Panc1 (cell line): ENCODE measurements at regions not wholly inside any gene's neighbourhood (a gene's known extent, or its start where the extent isn't known, plus 50 kb on each side); places are given as distances from the start of the nearest gene placed in this dataset.

Source experiments
- ATAC-seq: fragments of 200-7000 bp; cut with Tn5 transposase; 2 replicates; pipeline ENCODE4 v1.9.1; 2020; ENCODE audit warnings: mild to moderate bottlenecking, moderate library complexity
- BruUV-seq: library from RNA; stranded (reverse); fragments of 400-500 nt; replicated peaks from 2 replicates; lab custom pipeline; 2021; lab: Mats Ljungman, UMichigan
- CTCF ChIA-PET: fragments of 300-600 bp; sonication (Branson Sonifier 250); formaldehyde crosslinking; loops from one replicate; lab custom pipeline; 2022; ENCODE audit warnings: antibody characterized with exemption; lab: Charles Lee
- POLR2A ChIA-PET: fragments of 300-600 bp; sonication (Branson Sonifier 250); formaldehyde crosslinking; loops from one replicate; lab custom pipeline; 2022; ENCODE audit warnings: antibody characterized with exemption; lab: Charles Lee
- DNase-seq: peaks from one replicate; pipeline ENCODE4 v3.0.0-alpha.2; 2010; ENCODE audit warnings: low read depth, low spot score
- H3K27ac ChIP-seq: 2 replicates; pipeline ENCODE4 v1.5.1; 2011; ENCODE audit warnings: mild to moderate bottlenecking, low read length, inconsistent platforms
- H3K27me3 ChIP-seq: fragments of 200-500 bp; sonication (Bioruptor generic); 2 replicates; pipeline ENCODE4 v1.6.0; 2014; ENCODE audit warnings: low read length, inconsistent platforms; ENCODE audit not compliant: control insufficient read depth, insufficient read depth
- H3K36me3 ChIP-seq: fragments of 200-500 bp; sonication (Bioruptor generic); 2 replicates; pipeline ENCODE4 v1.5.1; 2014; ENCODE audit warnings: inconsistent platforms, mild to moderate bottlenecking, low read length, moderate library complexity; ENCODE audit not compliant: control insufficient read depth, insufficient read depth
- H3K4me1 ChIP-seq: 2 replicates; pipeline ENCODE4 v1.5.1; 2011; ENCODE audit warnings: inconsistent platforms, mild to moderate bottlenecking, low read length, moderate library complexity; ENCODE audit not compliant: control insufficient read depth, insufficient read depth
- H3K4me3 ChIP-seq, 2 experiments: 2 replicates each; pipeline ENCODE4 v1.5.1; 2011 to 2012; ENCODE audit warnings: low read depth in 2 of 2, low read length in 2 of 2, mild to moderate bottlenecking in 2 of 2, inconsistent platforms in 1 of 2, moderate library complexity in 1 of 2
- H3K9me3 ChIP-seq: fragments of 200-500 bp; sonication (Bioruptor generic); 2 replicates; pipeline ENCODE4 v1.5.1; 2014; ENCODE audit warnings: low read depth, mild to moderate bottlenecking, inconsistent platforms, low read length, moderate library complexity; ENCODE audit not compliant: control insufficient read depth, insufficient read depth
- CTCF ChIP-seq: fragments of 450-650 bp; IDR thresholded peaks from 2 replicates; pipeline ENCODE4 v1.5.1; 2017; ENCODE audit warnings: mild to moderate bottlenecking
- POLR2AphosphoS5 ChIP-seq: IDR thresholded peaks from 2 replicates; pipeline ENCODE4 v1.6.1; 2012; ENCODE audit warnings: mild to moderate bottlenecking, low read depth, low read length, moderate library complexity
- REST ChIP-seq, 2 experiments: IDR thresholded peaks; 2 replicates each; pipeline ENCODE4 v1.6.1; 2011 to 2012; ENCODE audit warnings: low read depth in 2 of 2, control low read depth in 1 of 2, low read length in 1 of 2, mild to moderate bottlenecking in 1 of 2, moderate library complexity in 1 of 2; ENCODE audit not compliant: insufficient read depth in 1 of 2
- SIN3A ChIP-seq: IDR thresholded peaks from 2 replicates; pipeline ENCODE4 v1.6.1; 2012; ENCODE audit warnings: low read depth, mild to moderate bottlenecking, low read length, moderate library complexity, borderline replicate concordance; ENCODE audit not compliant: insufficient read depth
- TCF7L2 ChIP-seq: IDR thresholded peaks from 2 replicates; pipeline ENCODE4 v1.6.1; 2011; ENCODE audit warnings: mild to moderate bottlenecking, low read depth, low read length, inconsistent platforms
- in situ Hi-C: cut with HindIII; loops from 2 replicates; pipeline ENCODE4 v1.10.0; 2016; ENCODE audit warnings: low sequenced_read_pairs, low pct_unique_long_range_greater_than_20kb
- intact Hi-C: fragments of 100-400 bp; cut with micrococcal nuclease; formaldehyde crosslinking; loops from one replicate; pipeline ENCODE4 v1.10.0; 2022; ENCODE audit not compliant: unreplicated experiment

GRCh38 chr11:69371731-69372588 lies 78.0 kb downstream of the MYEOV start:
- H3K4me3 ChIP-seq: no peak overlapping the region
- BruUV-seq: no TSS peak
- ATAC-seq (no peak), DNase-seq (no peak)
- ChIA-PET POLR2A (no interaction called here), CTCF (no interaction called here)
- no peak overlapping the region for H3K27ac ChIP-seq
- in situ Hi-C loops (no loop called here), intact Hi-C loops (loop anchor here (10.0 kb wide), 1 partner anchor 257 kb away; no protein-coding TSS in a partner anchor)
- H3K27me3 ChIP-seq: no peaks in the 10 kb centered on the region
- TF ChIP-seq POLR2AphosphoS5: no peak
- TF ChIP-seq REST (IDR thresholded peaks at IDR 0.05; ENCODE audit: insufficient read depth in 1 of 2, low read depth in 2 of 2, low read length in 1 of 2): no peak
- TF ChIP-seq TCF7L2: no peak
- TF ChIP-seq SIN3A: no peak
- TF ChIP-seq CTCF: no peak
- no peaks in the 10 kb centered on the region for H3K36me3 ChIP-seq
- H3K9me3 ChIP-seq: no peaks in the 10 kb centered on the region
- H3K4me1 ChIP-seq: peaks cover 24% of the 10 kb centered on the region

- no TSS peak for BruUV-seq
- no peak overlapping the region for H3K27ac ChIP-seq
- H3K36me3 ChIP-seq: no peaks in the 10 kb centered on the region
- ATAC-seq (no peak), DNase-seq (no peak)
- CTCF ChIA-PET: no interaction called here
- in situ Hi-C loops: no loop called here
- POLR2A ChIA-PET: no interaction called here
- H3K27me3 ChIP-seq: no peaks in the 10 kb centered on the region
- H3K9me3 ChIP-seq: no peaks in the 10 kb centered on the region
- TF ChIP-seq REST (IDR thresholded peaks at IDR 0.05; ENCODE audit: insufficient read depth in 1 of 2, low read depth in 2 of 2, low read length in 1 of 2) (no peak), SIN3A (no peak), TCF7L2 (no peak), CTCF (no peak), POLR2AphosphoS5 (no peak)
- peaks cover 30% of the 10 kb centered on the region for H3K4me1 ChIP-seq
- H3K4me3 ChIP-seq: no peak overlapping the region
- intact Hi-C loops: loop anchor here (10.0 kb wide), 1 partner anchor 258 kb away; no protein-coding TSS in a partner anchor
These were observed 78.8 kb downstream of the MYEOV start for GRCh38 chr11:69372589-69373250.
